ENCODE measurements at regions not wholly inside any gene's neighbourhood (a gene's known extent, or its start where the extent isn't known, plus 50 kb on each side); places are given as distances from the start of the nearest gene placed in this dataset.

DNA sequence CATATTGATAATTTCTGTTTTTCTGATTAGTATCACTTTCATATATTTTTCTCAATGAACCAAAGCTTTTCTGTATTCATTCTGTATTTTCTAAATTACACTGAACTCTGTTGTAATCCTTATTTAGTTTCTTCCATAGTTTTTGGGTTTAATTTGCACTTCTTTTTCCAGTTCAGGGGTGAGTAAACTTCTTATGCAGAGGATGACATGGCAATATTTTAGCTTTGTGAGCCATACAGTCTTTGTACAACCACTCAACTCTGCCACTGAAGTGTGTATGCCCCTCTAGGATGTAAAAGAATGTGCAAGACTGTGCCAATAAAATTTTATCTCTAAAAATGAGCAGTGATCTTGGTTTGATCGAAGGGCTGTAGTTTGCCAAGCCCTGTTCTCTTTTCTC, 239.0 kb upstream of the CITED2 start:
- TF ChIP-seq POLR2A (IDR thresholded peaks at IDR 0.05) = no peak
- no peak for TF ChIP-seq POLR2AphosphoS5 (IDR thresholded peaks at IDR 0.05)
- TF ChIP-seq, protein P1, sequence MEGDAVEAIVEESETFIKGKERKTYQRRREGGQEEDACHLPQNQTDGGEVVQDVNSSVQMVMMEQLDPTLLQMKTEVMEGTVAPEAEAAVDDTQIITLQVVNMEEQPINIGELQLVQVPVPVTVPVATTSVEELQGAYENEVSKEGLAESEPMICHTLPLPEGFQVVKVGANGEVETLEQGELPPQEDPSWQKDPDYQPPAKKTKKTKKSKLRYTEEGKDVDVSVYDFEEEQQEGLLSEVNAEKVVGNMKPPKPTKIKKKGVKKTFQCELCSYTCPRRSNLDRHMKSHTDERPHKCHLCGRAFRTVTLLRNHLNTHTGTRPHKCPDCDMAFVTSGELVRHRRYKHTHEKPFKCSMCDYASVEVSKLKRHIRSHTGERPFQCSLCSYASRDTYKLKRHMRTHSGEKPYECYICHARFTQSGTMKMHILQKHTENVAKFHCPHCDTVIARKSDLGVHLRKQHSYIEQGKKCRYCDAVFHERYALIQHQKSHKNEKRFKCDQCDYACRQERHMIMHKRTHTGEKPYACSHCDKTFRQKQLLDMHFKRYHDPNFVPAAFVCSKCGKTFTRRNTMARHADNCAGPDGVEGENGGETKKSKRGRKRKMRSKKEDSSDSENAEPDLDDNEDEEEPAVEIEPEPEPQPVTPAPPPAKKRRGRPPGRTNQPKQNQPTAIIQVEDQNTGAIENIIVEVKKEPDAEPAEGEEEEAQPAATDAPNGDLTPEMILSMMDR (IDR thresholded peaks at IDR 0.05) = no peak
- no peak for TF ChIP-seq EP300 (IDR thresholded peaks at IDR 0.05)
- Histone ChIP-seq H3K4me1 (peaks cover 0 to 2% (median 0%) of the 10 kb centered on the region in 3 donors), H3K27me3 (no peaks in the 10 kb centered on the region), H3K36me3 (no peaks in the 10 kb centered on the region), H3K9me3 (no peaks in the 10 kb centered on the region), H3K4me3 (no peak overlapping the region), H3K27ac (no peak overlapping the region)
- no peak for ATAC-seq
- WGBS, 2 donors (ENCODE audit: low coverage in 1 of 2) = 78 to 100% methylated on average over 1 of the region's 1 CpG

DNA sequence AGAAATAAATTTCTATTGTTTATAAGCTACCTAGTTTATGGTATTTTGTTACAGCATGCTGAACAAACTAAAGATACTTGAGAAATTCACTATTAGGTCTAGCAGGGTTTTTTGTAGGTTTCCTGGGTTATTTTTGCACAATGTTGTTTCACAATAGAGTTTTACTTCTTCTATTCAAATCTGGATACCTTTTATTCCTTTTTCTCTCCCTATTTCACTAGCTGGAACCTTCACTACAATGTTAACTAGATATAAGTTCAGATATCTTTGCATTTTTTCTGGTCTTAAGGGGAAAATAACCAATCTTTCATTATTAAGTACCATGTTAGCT, 237.7 kb upstream of the CITED2 start:
- H3K36me3 ChIP-seq = no peaks in the 10 kb centered on the region
- no peaks in the 10 kb centered on the region for H3K27me3 ChIP-seq
- peaks cover 0 to 14% (median 0%) of the 10 kb centered on the region in 3 donors for H3K4me1 ChIP-seq
- H3K9me3 ChIP-seq = no peaks in the 10 kb centered on the region
- no peak overlapping the region for H3K27ac ChIP-seq
- no peak overlapping the region for H3K4me3 ChIP-seq
- TF ChIP-seq, protein P1 (IDR thresholded peaks at IDR 0.05) = no peak
- TF ChIP-seq POLR2AphosphoS5 (IDR thresholded peaks at IDR 0.05) (no peak), EP300 (IDR thresholded peaks at IDR 0.05) (no peak), POLR2A (IDR thresholded peaks at IDR 0.05) (no peak)
- ATAC-seq = no peak

DNA sequence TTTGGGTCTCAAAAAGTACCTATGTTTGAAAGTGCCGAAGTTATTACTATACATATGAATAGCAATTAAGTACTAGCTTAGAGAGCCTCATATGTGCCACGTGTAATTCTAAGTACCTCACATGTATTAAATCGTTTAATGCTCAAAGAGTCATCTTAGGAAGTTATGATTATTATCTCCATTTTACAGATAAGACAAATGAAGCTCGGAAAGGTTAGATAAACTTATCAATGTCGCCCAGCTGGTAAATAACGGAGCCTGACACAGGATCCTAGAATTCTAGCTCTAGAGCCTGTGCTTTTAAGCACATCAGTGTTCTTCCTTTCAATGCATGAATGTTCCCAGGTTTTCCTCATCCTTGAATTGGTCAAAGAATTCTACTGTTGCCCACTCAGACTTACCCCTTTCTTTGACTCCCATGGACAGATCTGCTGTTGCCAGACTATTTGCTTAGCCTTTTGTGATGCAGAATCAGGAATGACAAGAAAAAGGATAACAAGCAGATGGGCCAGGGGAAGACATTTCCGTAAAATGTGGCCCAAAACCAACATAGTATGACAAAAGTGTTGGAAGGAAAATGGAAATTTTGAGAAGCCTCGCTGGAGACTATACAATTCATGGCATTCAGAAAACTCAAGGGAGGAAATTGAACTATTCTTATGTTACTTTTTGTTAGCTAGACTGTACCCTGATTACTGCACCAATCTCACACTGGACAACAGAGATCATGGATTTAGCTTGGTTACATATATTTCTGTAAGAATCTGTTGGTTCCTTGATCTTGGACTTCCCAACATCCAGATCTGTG, 237.1 kb upstream of the CITED2 start:
- 77 to 83% methylated on average over 7 to 8 of the region's 8 CpGs for WGBS, 2 donors (ENCODE audit: low coverage in 1 of 2)
- no peak for ATAC-seq
- Histone ChIP-seq H3K27me3 (no peaks in the 10 kb centered on the region), H3K27ac (no peak overlapping the region), H3K4me1 (peaks cover 0 to 14% (median 0%) of the 10 kb centered on the region in 3 donors), H3K4me3 (no peak overlapping the region), H3K36me3 (no peaks in the 10 kb centered on the region), H3K9me3 (no peaks in the 10 kb centered on the region)
- TF ChIP-seq POLR2A (IDR thresholded peaks at IDR 0.05) (no peak), POLR2AphosphoS5 (IDR thresholded peaks at IDR 0.05) (no peak), EP300 (IDR thresholded peaks at IDR 0.05) (no peak)
- TF ChIP-seq, protein P1 (IDR thresholded peaks at IDR 0.05) = no peak

DNA sequence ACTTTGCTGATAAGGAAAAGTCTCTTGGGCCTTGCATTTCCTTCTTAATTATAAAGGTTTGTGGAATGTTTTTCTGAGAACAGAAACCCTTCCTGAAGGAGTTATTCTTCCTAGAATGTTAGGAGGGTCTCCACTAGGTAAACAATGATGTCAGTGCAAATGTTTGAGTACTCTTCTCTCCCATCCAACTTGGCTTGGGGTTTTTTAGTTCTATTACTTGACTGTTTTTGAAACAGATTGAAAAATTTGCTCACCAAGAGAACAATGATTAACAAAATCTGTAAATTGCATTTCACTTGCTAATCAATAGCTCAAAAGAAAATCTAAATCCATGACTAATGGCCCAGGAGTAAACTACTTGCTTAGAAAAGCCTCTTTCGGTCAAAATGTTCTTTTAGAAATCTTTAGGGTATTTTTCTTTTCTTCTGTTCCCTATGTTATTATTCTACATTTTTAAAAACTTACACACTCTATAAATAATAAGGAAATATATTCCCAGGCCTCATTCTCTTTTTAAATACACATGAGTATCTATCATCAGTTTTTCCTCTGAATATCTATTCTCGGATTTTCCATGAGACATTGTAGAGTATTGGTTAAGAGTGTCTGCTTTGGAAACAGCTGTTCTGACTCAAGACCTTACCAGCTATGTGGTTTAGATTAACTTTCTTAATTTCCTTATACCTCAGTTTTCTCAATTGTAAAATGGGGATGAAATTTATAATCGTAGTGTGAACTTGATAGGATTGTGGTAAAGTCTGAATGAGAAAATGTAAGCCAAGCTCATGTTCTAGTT, 234.2 kb upstream of the CITED2 start:
- no peak for ATAC-seq
- TF ChIP-seq POLR2A (IDR thresholded peaks at IDR 0.05) (no peak), POLR2AphosphoS5 (IDR thresholded peaks at IDR 0.05) (no peak)
- TF ChIP-seq, protein P1 (IDR thresholded peaks at IDR 0.05) = no peak
- Histone ChIP-seq H3K27me3 (no peaks in the 10 kb centered on the region), H3K4me3 (no peak overlapping the region), H3K9me3 (no peaks in the 10 kb centered on the region), H3K36me3 (no peaks in the 10 kb centered on the region), H3K27ac (no peak overlapping the region), H3K4me1 (peaks cover 0 to 14% (median 0%) of the 10 kb centered on the region in 3 donors)
- WGBS, 2 donors (ENCODE audit: low coverage in 1 of 2) = 79 to 84% methylated on average over 2 to 3 of the region's 3 CpGs
